WI38 (cell line): ENCODE measurements at regions not wholly inside any gene's neighbourhood (a gene's known extent, or its start where the extent isn't known, plus 50 kb on each side); places are given as distances from the start of the nearest gene placed in this dataset.
"Not testable (repeated sequence)": the region's sequence is repeated elsewhere in the genome, so short reads cannot be mapped to it uniquely, and the experiment has no call there.

Source experiments
- H3K4me3 ChIP-seq: 2 replicates; pipeline ENCODE4 v1.5.1; 2011; ENCODE audit warnings: low read depth, mild to moderate bottlenecking, control low read depth, low read length
- TF ChIP-seq, protein P1 (sequence below): IDR thresholded peaks from 2 replicates; pipeline ENCODE4 v1.5.1; 2012; ENCODE audit warnings: low read depth, mild to moderate bottlenecking, control low read depth, low read length

DNA sequence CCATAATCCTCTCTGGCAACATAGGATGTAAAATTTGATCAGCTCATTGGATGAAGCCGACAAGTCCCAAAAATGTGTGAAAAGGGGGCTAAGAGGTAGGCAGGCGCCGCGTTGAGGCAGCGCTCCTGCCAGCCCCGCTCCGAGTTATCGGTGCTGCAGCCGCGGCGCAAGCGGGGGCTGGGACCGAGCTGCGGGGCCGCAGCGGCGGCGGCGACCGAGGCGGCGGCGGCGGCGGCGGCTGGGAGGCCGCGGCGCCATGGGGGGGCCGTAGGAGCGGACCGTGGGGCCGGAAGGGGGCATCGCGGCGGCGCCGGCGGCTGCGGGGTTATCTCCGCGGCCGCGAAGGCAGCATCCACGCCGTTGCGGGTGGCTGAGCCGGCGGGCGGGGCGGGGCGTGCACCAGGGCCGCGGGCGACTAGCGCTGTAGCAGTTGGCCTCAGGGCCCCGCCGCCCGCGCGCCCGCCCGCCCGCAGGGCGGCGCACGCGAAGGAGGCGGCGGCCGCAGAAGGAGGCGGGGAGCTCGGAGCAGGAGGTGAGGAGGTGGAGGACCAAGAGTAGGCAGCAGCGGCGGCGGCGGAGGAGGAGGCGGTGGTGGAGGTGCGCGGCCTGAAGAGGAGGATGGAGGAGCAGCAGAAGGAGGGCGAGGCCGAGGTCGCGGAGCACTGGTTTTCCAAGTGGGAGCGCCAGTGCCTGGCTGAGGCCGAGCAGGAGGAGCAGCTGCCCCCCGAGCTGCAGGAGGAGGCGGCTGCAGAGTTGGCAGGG is 126.0 kb upstream of the CXorf66 start:
- H3K4me3 ChIP-seq = no peak overlapping the region

DNA sequence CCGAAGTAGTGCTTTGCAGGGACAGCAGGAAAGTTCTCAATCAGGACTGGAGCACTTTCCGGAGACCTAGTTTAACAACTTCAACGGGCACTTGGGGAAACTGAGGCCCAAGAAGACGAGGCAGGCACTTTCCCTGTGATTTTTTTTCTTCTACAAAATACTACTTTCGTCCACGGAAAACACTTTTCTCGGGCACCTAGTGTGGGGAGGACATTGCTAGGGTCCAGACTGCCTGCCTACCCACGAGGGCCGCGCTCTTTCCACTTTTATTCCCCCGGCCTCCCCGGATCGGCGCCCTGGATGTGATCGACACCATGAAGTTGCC is 125.4 kb upstream of the CXorf66 start:
- H3K4me3 ChIP-seq = no peak overlapping the region

More for the DNA sequence above, 126.0 kb upstream of the CXorf66 start:
- TF ChIP-seq, protein P1, sequence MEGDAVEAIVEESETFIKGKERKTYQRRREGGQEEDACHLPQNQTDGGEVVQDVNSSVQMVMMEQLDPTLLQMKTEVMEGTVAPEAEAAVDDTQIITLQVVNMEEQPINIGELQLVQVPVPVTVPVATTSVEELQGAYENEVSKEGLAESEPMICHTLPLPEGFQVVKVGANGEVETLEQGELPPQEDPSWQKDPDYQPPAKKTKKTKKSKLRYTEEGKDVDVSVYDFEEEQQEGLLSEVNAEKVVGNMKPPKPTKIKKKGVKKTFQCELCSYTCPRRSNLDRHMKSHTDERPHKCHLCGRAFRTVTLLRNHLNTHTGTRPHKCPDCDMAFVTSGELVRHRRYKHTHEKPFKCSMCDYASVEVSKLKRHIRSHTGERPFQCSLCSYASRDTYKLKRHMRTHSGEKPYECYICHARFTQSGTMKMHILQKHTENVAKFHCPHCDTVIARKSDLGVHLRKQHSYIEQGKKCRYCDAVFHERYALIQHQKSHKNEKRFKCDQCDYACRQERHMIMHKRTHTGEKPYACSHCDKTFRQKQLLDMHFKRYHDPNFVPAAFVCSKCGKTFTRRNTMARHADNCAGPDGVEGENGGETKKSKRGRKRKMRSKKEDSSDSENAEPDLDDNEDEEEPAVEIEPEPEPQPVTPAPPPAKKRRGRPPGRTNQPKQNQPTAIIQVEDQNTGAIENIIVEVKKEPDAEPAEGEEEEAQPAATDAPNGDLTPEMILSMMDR = no peak

DNA sequence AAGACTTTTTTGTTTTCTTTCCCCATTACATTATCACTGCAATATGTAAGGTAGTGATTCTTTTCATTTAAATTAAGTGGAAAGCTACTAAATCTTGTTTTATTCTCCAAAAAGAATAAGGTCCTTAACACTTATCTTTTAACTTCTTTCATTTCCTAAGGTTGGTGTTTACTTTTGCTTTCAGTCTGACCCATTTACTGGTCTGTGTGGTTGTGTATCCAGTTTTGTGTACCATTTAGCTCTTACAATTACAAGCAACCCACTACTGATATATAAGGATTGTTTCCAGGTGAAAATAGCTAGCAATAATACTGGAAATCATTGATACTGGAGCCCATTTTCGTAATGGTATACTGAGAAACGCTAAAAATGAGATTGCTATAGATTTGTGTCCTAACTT is 123.1 kb upstream of the CXorf66 start:
- H3K4me3 ChIP-seq = no peak overlapping the region
- TF ChIP-seq, protein P1 = no peak

More for the DNA sequence above, 125.4 kb upstream of the CXorf66 start:
- TF ChIP-seq, protein P1 = no peak

DNA sequence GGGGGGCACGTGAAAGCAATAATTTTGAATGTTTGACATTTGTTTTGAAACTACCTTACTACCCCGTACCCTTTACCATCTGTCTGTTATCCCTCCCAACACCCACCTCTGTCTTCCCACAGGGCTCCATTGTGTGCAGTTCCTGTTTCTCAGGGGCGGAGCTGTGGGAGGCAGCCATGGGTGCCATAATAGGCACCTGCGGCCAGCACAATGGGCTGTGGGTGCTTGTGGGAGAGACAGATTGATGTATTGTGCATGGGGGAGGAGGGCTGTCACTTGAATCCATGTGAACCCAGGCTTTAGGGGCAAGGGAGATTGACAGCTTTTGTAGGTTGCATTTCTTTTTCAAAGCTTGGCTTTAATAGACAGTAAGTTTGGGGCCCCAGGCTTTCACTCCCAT is 122.6 kb upstream of the CXorf66 start:
- H3K4me3 ChIP-seq = no peak overlapping the region
- TF ChIP-seq, protein P1 = no peak

DNA sequence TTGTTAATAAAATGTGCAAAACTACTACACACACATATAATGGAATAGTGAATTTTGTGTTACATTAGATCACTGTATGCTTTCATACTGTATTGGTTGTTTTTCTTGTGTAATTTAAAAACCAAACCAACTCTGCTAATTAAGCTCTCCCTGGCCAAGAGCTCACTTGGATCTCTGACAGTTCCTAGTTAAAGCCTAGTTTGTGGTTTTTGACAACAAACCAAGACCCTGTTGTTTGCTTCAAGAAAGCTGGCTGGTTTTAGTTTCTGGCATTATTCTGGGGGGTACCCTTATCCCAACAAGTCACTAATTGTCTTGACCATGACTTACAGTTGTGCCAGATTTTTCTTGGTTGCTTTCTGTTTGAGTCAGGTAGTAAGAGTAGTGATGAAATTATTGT is 121.4 kb upstream of the CXorf66 start:
- TF ChIP-seq, protein P1 = no peak
- H3K4me3 ChIP-seq = no peak overlapping the region

DNA sequence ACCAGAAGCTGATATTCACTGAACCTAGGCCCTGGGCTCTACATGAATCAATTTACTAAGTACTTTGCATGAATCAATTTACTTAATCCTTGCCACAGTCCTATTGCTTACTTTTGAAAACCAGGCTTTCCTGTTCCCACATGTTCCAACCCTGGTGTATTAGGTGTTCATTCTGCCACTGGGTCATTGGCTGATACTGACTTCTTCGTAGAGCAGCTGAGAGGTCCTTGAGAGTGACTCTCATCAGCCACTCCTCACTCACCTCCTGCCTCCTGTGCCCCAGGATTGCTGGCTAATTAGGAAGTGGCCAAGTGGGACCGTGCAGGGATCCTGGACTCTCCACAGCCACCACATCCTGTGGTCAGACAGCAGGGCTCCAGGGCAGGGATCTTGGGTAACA is 109.5 kb upstream of the CXorf66 start:
- H3K4me3 ChIP-seq = not testable (repeated sequence)

DNA sequence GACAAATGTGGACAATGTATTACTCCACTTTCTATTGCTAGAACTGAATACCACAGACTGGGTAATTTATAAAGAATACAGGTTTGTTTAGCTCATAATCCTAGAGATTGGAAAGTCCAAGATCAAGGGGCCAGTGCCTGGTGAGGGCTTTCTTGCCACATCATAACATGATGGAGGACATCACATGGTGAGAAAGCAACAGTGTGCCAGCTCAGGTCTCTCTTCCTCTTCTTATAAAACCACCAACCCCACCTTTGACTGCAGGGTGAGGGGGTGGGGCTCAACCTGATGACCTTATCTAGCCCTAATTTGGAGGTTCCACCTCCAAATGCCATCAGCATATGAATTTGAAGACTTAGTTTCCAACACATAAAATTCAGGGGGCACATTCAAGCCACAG is 105.7 kb upstream of the CXorf66 start:
- TF ChIP-seq, protein P1 = no peak
- no peak overlapping the region for H3K4me3 ChIP-seq
